Fibroblast of pulmonary artery (primary cell): ENCODE measurements at regions not wholly inside any gene's neighbourhood (a gene's known extent, or its start where the extent isn't known, plus 50 kb on each side); places are given as distances from the start of the nearest gene placed in this dataset.

Experiments
- DNase-seq: peaks from one replicate; pipeline ENCODE4 v3.0.0-alpha.2; 2010; ENCODE audit warnings: low read depth
- H3K4me3 ChIP-seq: replicated peaks from 2 replicates; pipeline ENCODE4 v1.5.1; 2011; ENCODE audit warnings: low read depth, mild to moderate bottlenecking, control low read depth, low read length, moderate library complexity
- CTCF ChIP-seq: IDR thresholded peaks from 2 replicates; pipeline ENCODE4 v1.5.1; 2011; ENCODE audit warnings: mild to moderate bottlenecking, control low read depth, low read length, inconsistent platforms; ENCODE audit errors: missing control alignments

- no peak for TF ChIP-seq CTCF
- no peak for DNase-seq
- H3K4me3 ChIP-seq, result no peak overlapping the region
These were observed 82.1 kb upstream of the SHISA3 start for GRCh38 chr4:42315231-42315630.

- no peak overlapping the region for H3K4me3 ChIP-seq
- DNase-seq, result no peak
- no peak for TF ChIP-seq CTCF
These were observed 76.4 kb upstream of the SHISA3 start for GRCh38 chr4:42320822-42321388.

GRCh38 chr4:42326040-42326439 lies 71.2 kb upstream of the SHISA3 start:
- DNase-seq, result no peak
- no peak for TF ChIP-seq CTCF
- H3K4me3 ChIP-seq, result no peak overlapping the region

- no peak for DNase-seq
- no peak overlapping the region for H3K4me3 ChIP-seq
- no peak for TF ChIP-seq CTCF
These were observed 70.8 kb upstream of the SHISA3 start for GRCh38 chr4:42326524-42326923.

GRCh38 chr4:42327323-42327722 lies 70.0 kb upstream of the SHISA3 start:
- DNase-seq, result no peak
- TF ChIP-seq CTCF, result no peak
- H3K4me3 ChIP-seq, result no peak overlapping the region

- no peak overlapping the region for H3K4me3 ChIP-seq
- no peak for DNase-seq
- TF ChIP-seq CTCF, result no peak
These were observed 68.3 kb upstream of the SHISA3 start for GRCh38 chr4:42328978-42329377.

- no peak overlapping the region for H3K4me3 ChIP-seq
- DNase-seq, result no peak
- TF ChIP-seq CTCF, result no peak
These were observed 67.9 kb upstream of the SHISA3 start for GRCh38 chr4:42329421-42329820.
